ENCODE measurements at regions not wholly inside any gene's neighbourhood (a gene's known extent, or its start where the extent isn't known, plus 50 kb on each side); places are given as distances from the start of the nearest gene placed in this dataset.

GRCh38 chr1:66445492-66446181 is 88.3 kb upstream of the SGIP1 start:
- Histone ChIP-seq H3K4me2 (no peak overlapping the region), H3F3A (replicated peaks; ENCODE audit: insufficient read depth) (peaks cover 3% of the 10 kb centered on the region), H3K27ac (ENCODE audit: low read depth in 2 of 2, low read length in 1 of 2) (peak overlapping the region in 1 of 2 experiments; percentile 77; a peak in 2 of 4 replicates), H3K9me2 (no peaks in the 10 kb centered on the region), H3K4me3 (ENCODE audit: low read depth in 2 of 2, low read length in 1 of 2) (no peak overlapping the region), H3K36me3 (replicated peaks in 1 of 2; ENCODE audit: control insufficient read depth in 1 of 2, insufficient read depth in 2 of 2, low read length in 1 of 2) (no peaks in the 10 kb centered on the region), H3K9ac (no peak overlapping the region), H3K4me1 (ENCODE audit: control insufficient read depth in 1 of 2, insufficient read depth in 2 of 2, low read depth in 1 of 2, low read length in 1 of 2) (peaks cover 14 to 29% of the 10 kb centered on the region in 2 experiments; a peak in 3 of 4 replicates), H4K20me1 (ENCODE audit: insufficient read depth) (no peaks in the 10 kb centered on the region), H3K79me2 (ENCODE audit: insufficient read depth) (no peaks in the 10 kb centered on the region), H2AFZ (ENCODE audit: low read depth) (peak overlapping the region; percentile 64), H3K27me3 (ENCODE audit: insufficient read depth) (no peaks in the 10 kb centered on the region), H3K9me3 (no peaks in the 10 kb centered on the region)
- TF ChIP-seq GATA2 (CRISPR knock-in tag; IDR thresholded peaks at IDR 0.05) = no peak
- TF ChIP-seq, protein P1, sequence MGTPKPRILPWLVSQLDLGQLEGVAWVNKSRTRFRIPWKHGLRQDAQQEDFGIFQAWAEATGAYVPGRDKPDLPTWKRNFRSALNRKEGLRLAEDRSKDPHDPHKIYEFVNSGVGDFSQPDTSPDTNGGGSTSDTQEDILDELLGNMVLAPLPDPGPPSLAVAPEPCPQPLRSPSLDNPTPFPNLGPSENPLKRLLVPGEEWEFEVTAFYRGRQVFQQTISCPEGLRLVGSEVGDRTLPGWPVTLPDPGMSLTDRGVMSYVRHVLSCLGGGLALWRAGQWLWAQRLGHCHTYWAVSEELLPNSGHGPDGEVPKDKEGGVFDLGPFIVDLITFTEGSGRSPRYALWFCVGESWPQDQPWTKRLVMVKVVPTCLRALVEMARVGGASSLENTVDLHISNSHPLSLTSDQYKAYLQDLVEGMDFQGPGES (IDR thresholded peaks at IDR 0.05; ENCODE audit: low read depth, low read length) = no peak
- TF ChIP-seq TAF1 (IDR thresholded peaks at IDR 0.05; ENCODE audit: borderline replicate concordance, low read depth, low read length) = no peak
- no peak for TF ChIP-seq GABPA (IDR thresholded peaks at IDR 0.05; ENCODE audit: low read depth)
- no peak for TF ChIP-seq YY1 (IDR thresholded peaks at IDR 0.05; ENCODE audit: low read depth)
- no peak for TF ChIP-seq RAD21 (IDR thresholded peaks at IDR 0.05; ENCODE audit: low read length)
- TF ChIP-seq FOXM1 (IDR thresholded peaks at IDR 0.05; ENCODE audit: low read depth) = no peak
- no peak for TF ChIP-seq USF1 (IDR thresholded peaks at IDR 0.05; ENCODE audit: borderline replicate concordance, low read depth)
- no peak for TF ChIP-seq SMC3 (IDR thresholded peaks at IDR 0.05; ENCODE audit: low read depth, low read length)
- TF ChIP-seq RXRA (IDR thresholded peaks at IDR 0.05; ENCODE audit: borderline replicate concordance, low read depth) = no peak
- no peak for TF ChIP-seq FOXJ3 (CRISPR knock-in tag; IDR thresholded peaks at IDR 0.05)
- 82% methylated on average over 5 of the region's 5 CpGs for WGBS (ENCODE audit: low lambda C conversion rate)
- ChIA-PET POLR2A (interaction anchor here (1.1 to 1.6 kb wide), 4 partner anchors 45 to 200 kb away, joined by 3 to 11 read pairs (median 4); no protein-coding TSS in a partner anchor), CTCF (interaction anchor here (0.6 to 11.2 kb wide), 63 partner anchors 9 to 1017 kb away, joined by 3 to 384 read pairs (median 5); partner anchors contain the start of gene SGIP1)
- DNase-seq = no peak

DNA sequence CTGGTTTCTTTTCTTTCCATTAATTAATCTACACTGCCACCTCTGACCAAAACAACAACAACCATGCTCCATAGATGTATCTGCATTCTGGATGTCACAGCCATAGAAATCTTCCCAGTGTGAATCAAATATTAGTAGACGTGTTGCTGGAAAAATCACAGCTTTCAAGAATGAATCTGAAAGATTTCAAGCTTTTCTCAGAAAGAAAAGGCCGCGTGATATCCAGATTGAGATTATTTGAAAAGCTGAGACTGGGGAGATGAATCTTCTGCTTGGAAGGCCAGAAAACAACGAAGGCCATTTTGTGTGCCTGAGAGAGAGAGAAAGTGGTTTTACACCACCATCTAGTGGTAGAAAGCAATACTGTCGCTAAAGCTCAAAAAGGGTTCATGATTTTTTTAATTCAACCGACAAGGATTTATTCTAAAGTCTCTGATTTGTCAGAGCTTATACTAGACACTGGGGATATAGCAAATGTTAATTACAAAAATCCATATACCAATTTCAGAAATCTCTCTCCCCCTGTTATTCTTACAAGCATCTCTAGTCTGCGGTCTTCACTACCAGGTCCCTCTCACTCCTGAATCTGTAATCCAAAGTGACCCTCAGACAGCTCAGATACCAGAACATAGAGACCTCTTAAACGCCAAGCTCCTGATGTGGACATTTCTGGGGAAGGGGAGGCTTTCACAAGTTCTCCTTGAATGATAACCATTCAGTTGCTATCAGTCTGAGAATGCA is 87.5 kb upstream of the SGIP1 start:
- WGBS (ENCODE audit: low lambda C conversion rate) = 10% methylated on average over 8 of the region's 8 CpGs
- Histone ChIP-seq H3K36me3 (replicated peaks in 1 of 2; ENCODE audit: control insufficient read depth in 1 of 2, insufficient read depth in 2 of 2, low read length in 1 of 2) (no peaks in the 10 kb centered on the region), H3K4me1 (ENCODE audit: control insufficient read depth in 1 of 2, insufficient read depth in 2 of 2, low read depth in 1 of 2, low read length in 1 of 2) (peaks cover 17 to 36% of the 10 kb centered on the region in 2 experiments; a peak in 3 of 4 replicates), H3K79me2 (ENCODE audit: insufficient read depth) (no peaks in the 10 kb centered on the region), H3K9ac (no peak overlapping the region), H3K4me2 (no peak overlapping the region), H3F3A (replicated peaks; ENCODE audit: insufficient read depth) (no peaks in the 10 kb centered on the region), H3K9me2 (no peaks in the 10 kb centered on the region), H2AFZ (ENCODE audit: low read depth) (peak overlapping the region; percentile 64), H3K27ac (ENCODE audit: low read depth in 2 of 2, low read length in 1 of 2) (peak overlapping the region; percentile 21 to 99; a peak in 3 of 4 replicates), H4K20me1 (ENCODE audit: insufficient read depth) (no peaks in the 10 kb centered on the region), H3K27me3 (ENCODE audit: insufficient read depth) (no peaks in the 10 kb centered on the region), H3K9me3 (no peaks in the 10 kb centered on the region), H3K4me3 (ENCODE audit: low read depth in 2 of 2, low read length in 1 of 2) (no peak overlapping the region; a peak in 1 of 4 replicates)
- ChIA-PET CTCF (interaction anchor here (0.6 to 11.2 kb wide), 71 partner anchors 10 to 1018 kb away, joined by 3 to 384 read pairs (median 4); partner anchors contain the start of gene SGIP1), POLR2A (interaction anchor here (0.6 to 1.6 kb wide), 6 partner anchors 44 to 1231 kb away, joined by 3 to 11 read pairs (median 3); no protein-coding TSS in a partner anchor)
- DNase-seq = peak; percentile 64
- TF ChIP-seq GABPA (IDR thresholded peaks at IDR 0.05; ENCODE audit: low read depth) = no peak
- TF ChIP-seq PBX3 (IDR thresholded peaks at IDR 0.05) = no peak
- no peak for TF ChIP-seq SIN3A (IDR thresholded peaks at IDR 0.05; ENCODE audit: borderline replicate concordance, low read depth, low read length)
- peak; percentile 74; the same call in 1 of the 2 replicates for TF ChIP-seq YY1 (IDR thresholded peaks at IDR 0.05; ENCODE audit: low read depth)
- TF ChIP-seq RAD21 (IDR thresholded peaks at IDR 0.05; ENCODE audit: low read length) = peak; percentile 98
- TF ChIP-seq, protein P2, sequence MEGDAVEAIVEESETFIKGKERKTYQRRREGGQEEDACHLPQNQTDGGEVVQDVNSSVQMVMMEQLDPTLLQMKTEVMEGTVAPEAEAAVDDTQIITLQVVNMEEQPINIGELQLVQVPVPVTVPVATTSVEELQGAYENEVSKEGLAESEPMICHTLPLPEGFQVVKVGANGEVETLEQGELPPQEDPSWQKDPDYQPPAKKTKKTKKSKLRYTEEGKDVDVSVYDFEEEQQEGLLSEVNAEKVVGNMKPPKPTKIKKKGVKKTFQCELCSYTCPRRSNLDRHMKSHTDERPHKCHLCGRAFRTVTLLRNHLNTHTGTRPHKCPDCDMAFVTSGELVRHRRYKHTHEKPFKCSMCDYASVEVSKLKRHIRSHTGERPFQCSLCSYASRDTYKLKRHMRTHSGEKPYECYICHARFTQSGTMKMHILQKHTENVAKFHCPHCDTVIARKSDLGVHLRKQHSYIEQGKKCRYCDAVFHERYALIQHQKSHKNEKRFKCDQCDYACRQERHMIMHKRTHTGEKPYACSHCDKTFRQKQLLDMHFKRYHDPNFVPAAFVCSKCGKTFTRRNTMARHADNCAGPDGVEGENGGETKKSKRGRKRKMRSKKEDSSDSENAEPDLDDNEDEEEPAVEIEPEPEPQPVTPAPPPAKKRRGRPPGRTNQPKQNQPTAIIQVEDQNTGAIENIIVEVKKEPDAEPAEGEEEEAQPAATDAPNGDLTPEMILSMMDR (IDR thresholded peaks at IDR 0.05) = peak; percentile 86
- TF ChIP-seq POLR2AphosphoS5 (IDR thresholded peaks at IDR 0.05; ENCODE audit: low read depth, low read length) = no peak
- no peak for TF ChIP-seq RXRA (IDR thresholded peaks at IDR 0.05; ENCODE audit: borderline replicate concordance, low read depth)
- TF ChIP-seq SMC3 (IDR thresholded peaks at IDR 0.05; ENCODE audit: low read depth, low read length) = peak; percentile 97
